ENCODE measurements at regions not wholly inside any gene's neighbourhood (a gene's known extent, or its start where the extent isn't known, plus 50 kb on each side); places are given as distances from the start of the nearest gene placed in this dataset.
"Not testable (repeated sequence)": the region's sequence is repeated elsewhere in the genome, so short reads cannot be mapped to it uniquely, and the experiment has no call there.

GRCh38 chr4:13903901-13904300, 276.4 kb upstream of the BOD1L1 start:
- DNase-seq: no peak

- DNase-seq: no peak
Measured at GRCh38 chr4:13905543-13905942, 278.0 kb upstream of the BOD1L1 start.

- DNase-seq: no peak
Measured at GRCh38 chr4:13906727-13907126, 279.2 kb upstream of the BOD1L1 start.

- no peak for DNase-seq
Measured at GRCh38 chr4:13907255-13907751, 279.8 kb upstream of the BOD1L1 start.

GRCh38 chr4:13908455-13908854, 280.9 kb upstream of the BOD1L1 start:
- no peak for DNase-seq

- DNase-seq: no peak
Measured at GRCh38 chr4:13910556-13910955, 283.0 kb upstream of the BOD1L1 start.

GRCh38 chr4:13911256-13911655, 283.7 kb upstream of the BOD1L1 start:
- DNase-seq: no peak

- DNase-seq: no peak
Measured at GRCh38 chr4:13912436-13912925, 285.0 kb upstream of the BOD1L1 start.

- no peak for DNase-seq
Measured at GRCh38 chr4:13912966-13913365, 285.4 kb upstream of the BOD1L1 start.

GRCh38 chr4:13917015-13917414, 289.5 kb upstream of the BOD1L1 start:
- DNase-seq: no peak

GRCh38 chr4:13918110-13918509, 290.6 kb upstream of the BOD1L1 start:
- no peak for DNase-seq

GRCh38 chr4:13918991-13919441, 291.5 kb upstream of the BOD1L1 start:
- DNase-seq: no peak

- no peak for DNase-seq
Measured at GRCh38 chr4:13920111-13920875, 292.8 kb upstream of the BOD1L1 start.

- no peak for DNase-seq
Measured at GRCh38 chr4:13920901-13921300, 293.4 kb upstream of the BOD1L1 start.

GRCh38 chr4:13921805-13922204, 294.3 kb upstream of the BOD1L1 start:
- DNase-seq: no peak

- no peak for DNase-seq
Measured at GRCh38 chr4:13922459-13922858, 294.9 kb upstream of the BOD1L1 start.

GRCh38 chr4:13922873-13923645, 295.5 kb upstream of the BOD1L1 start:
- no peak for DNase-seq

- not testable (repeated sequence) for DNase-seq
Measured at GRCh38 chr4:13924900-13925299, 297.4 kb upstream of the BOD1L1 start.

- no peak for DNase-seq
Measured at GRCh38 chr4:13928214-13928613, 300.7 kb upstream of the BOD1L1 start.

GRCh38 chr4:13930155-13930554, 302.6 kb upstream of the BOD1L1 start:
- no peak for DNase-seq

GRCh38 chr4:13933191-13933590, 305.7 kb upstream of the BOD1L1 start:
- DNase-seq: no peak

- no peak for DNase-seq
Measured at GRCh38 chr4:13938299-13938698, 310.8 kb upstream of the BOD1L1 start.

- peak; percentile 23 for DNase-seq
Measured at GRCh38 chr4:13940921-13941320, 313.4 kb upstream of the BOD1L1 start.

- no peak for DNase-seq
Measured at GRCh38 chr4:13942977-13943376, 315.5 kb upstream of the BOD1L1 start.

Measured in NCI-H1092 (cell line).